Mesothelial cell of epicardium (in vitro differentiated cells): ENCODE measurements at regions not wholly inside any gene's neighbourhood (a gene's known extent, or its start where the extent isn't known, plus 50 kb on each side); places are given as distances from the start of the nearest gene placed in this dataset.

Experiments used
- DNase-seq, 2 experiments: peaks; one replicate each; pipeline ENCODE4 v3.0.0; 2021; ENCODE audit warnings: low spot score in 2 of 2; ENCODE audit not compliant: unreplicated experiment in 2 of 2
- H3K27ac Mint-ChIP-seq: 2 replicates; pipeline ENCODE4 v1.8.0; 2021; ENCODE audit warnings: mixed read lengths
- H3K27me3 Mint-ChIP-seq: 2 replicates; pipeline ENCODE4 v1.8.0; 2021; ENCODE audit warnings: low read depth, mixed read lengths
- H3K36me3 Mint-ChIP-seq: 2 replicates; pipeline ENCODE4 v1.8.0; 2021; ENCODE audit warnings: mixed read lengths
- H3K4me1 Mint-ChIP-seq: 2 replicates; pipeline ENCODE4 v1.8.0; 2021; ENCODE audit warnings: mixed read lengths
- H3K4me3 Mint-ChIP-seq: 2 replicates; pipeline ENCODE4 v1.8.0; 2021; ENCODE audit warnings: mild to moderate bottlenecking, moderate library complexity, mixed read lengths
- H3K9me3 Mint-ChIP-seq: 2 replicates; pipeline ENCODE4 v1.8.0; 2021; ENCODE audit warnings: mixed read lengths
- TF ChIP-seq, protein P1 (sequence below): fragments of 200-600 bp; sonication (generic); IDR thresholded peaks from one replicate; pipeline ENCODE4 v1.5.0; 2021; ENCODE audit warnings: antibody characterized with exemption; ENCODE audit not compliant: unreplicated experiment

DNA sequence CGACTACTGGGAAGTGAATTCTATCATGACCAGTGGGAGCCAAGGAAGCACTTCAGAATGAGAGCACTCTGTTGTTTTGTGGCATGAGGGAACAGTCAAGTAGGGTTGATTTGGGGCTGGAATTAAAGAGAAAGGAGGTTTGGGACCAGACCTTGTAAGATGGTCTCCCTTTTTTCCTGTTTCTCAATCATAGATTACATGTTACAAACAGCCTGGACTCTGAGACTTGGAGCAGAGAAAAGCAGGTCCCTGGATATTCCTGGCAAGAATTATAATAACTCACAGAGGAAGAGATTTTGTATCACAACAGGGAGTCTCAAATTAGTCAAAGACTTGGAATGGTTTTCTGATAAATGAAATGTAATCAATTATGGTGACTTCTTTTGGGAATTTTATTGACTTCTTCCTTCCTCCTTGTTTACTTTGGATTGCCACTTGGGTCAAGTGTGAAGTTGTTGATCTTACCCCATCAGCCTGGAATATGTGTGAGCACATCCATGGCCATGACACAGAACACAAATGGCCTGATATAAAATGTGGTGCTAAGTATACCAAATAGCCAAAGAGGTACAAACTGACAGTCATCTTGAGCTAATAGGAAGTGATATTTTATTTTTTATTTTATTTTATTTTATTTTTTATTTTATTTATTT lies 131.0 kb upstream of the OSMR start:
- Mint-ChIP-seq H3K36me3 (no peaks in the 10 kb centered on the region), H3K4me1 (peaks cover 11% of the 10 kb centered on the region), H3K9me3 (no peaks in the 10 kb centered on the region), H3K4me3 (no peak overlapping the region), H3K27me3 (peaks cover 2% of the 10 kb centered on the region), H3K27ac (no peak overlapping the region)
- DNase-seq: no peak
- TF ChIP-seq, protein P1, sequence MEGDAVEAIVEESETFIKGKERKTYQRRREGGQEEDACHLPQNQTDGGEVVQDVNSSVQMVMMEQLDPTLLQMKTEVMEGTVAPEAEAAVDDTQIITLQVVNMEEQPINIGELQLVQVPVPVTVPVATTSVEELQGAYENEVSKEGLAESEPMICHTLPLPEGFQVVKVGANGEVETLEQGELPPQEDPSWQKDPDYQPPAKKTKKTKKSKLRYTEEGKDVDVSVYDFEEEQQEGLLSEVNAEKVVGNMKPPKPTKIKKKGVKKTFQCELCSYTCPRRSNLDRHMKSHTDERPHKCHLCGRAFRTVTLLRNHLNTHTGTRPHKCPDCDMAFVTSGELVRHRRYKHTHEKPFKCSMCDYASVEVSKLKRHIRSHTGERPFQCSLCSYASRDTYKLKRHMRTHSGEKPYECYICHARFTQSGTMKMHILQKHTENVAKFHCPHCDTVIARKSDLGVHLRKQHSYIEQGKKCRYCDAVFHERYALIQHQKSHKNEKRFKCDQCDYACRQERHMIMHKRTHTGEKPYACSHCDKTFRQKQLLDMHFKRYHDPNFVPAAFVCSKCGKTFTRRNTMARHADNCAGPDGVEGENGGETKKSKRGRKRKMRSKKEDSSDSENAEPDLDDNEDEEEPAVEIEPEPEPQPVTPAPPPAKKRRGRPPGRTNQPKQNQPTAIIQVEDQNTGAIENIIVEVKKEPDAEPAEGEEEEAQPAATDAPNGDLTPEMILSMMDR: no peak

DNA sequence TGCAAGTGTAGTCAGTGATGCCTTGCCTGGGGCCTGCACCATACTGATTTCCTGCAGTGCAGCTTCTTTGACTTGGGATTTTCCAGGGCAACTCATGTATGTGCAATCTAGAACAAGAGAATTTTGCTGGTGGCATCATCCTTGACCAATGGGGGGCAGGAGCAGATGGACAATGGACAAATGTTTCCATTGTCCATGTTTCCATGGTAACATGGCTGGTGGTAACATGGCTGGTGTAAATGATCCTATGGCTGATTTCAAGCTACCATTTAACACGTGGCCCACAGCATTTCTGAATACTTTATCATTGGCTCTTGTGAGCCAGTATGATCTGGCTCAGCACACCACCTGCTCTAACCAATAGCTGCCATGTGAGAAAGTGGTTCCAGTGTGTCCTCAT lies 130.1 kb upstream of the OSMR start:
- Mint-ChIP-seq H3K9me3 (no peaks in the 10 kb centered on the region), H3K27ac (no peak overlapping the region), H3K36me3 (no peaks in the 10 kb centered on the region), H3K4me1 (peaks cover 8% of the 10 kb centered on the region), H3K4me3 (no peak overlapping the region), H3K27me3 (peaks cover 2% of the 10 kb centered on the region)
- TF ChIP-seq, protein P1: no peak
- no peak for DNase-seq

DNA sequence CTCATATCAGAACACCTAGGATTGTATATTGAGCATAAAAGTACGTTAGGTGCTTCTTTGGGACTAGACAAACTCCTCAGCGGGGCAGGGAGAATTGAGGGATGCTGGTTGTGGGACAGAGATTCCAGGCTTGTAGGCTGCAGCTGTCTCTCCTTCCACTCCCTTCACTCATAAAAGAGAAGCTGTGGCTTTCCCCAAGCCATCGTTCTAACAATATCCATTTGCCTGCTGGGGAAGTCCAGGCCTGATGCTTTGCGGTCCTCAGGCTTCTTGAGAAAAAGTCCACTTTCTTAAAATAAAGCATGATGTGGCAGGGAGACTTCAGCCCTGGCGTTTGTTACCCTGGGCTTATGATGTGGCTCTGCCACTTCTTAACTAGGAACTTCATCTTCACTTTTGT lies 129.3 kb upstream of the OSMR start:
- no peak overlapping the region for H3K4me3 Mint-ChIP-seq
- H3K9me3 Mint-ChIP-seq: no peaks in the 10 kb centered on the region
- H3K4me1 Mint-ChIP-seq: peaks cover 6% of the 10 kb centered on the region
- peaks cover 2% of the 10 kb centered on the region for H3K27me3 Mint-ChIP-seq
- no peaks in the 10 kb centered on the region for H3K36me3 Mint-ChIP-seq
- no peak overlapping the region for H3K27ac Mint-ChIP-seq
- DNase-seq: no peak
- TF ChIP-seq, protein P1: no peak

DNA sequence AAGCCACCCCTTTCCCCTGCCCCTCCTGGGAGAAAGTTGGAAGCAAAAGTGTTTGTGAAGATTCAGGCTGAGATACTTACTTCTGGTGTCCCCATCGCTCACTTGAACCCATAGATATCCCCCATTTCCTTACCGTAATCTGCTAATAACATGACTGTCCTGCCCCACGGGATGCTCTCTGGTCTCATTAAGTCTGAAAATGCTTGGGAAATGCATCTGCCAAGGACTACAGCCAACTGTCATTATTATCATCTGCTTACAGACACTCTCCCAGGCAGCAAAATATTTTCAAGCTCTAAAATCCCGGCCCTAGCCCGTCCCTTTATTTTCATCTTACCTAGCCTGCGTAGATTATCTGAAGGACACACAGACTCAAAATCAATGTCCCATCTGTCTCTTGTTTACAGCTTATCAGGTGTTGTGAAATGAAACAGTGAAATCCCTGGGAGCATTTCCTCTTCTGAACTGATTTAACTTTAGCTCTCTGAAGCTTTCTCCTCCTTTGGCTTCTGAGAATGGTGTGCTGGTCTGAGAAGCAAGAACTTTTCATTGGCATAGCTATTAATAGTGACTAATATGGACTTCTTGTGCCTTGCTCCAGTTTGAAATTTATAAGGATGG lies 126.9 kb upstream of the OSMR start:
- Mint-ChIP-seq H3K4me1 (peaks cover 10% of the 10 kb centered on the region), H3K9me3 (no peaks in the 10 kb centered on the region), H3K4me3 (no peak overlapping the region), H3K27ac (peak overlapping the region; percentile 21), H3K36me3 (no peaks in the 10 kb centered on the region), H3K27me3 (peaks cover 2% of the 10 kb centered on the region)
- TF ChIP-seq, protein P1: no peak
- DNase-seq: no peak

DNA sequence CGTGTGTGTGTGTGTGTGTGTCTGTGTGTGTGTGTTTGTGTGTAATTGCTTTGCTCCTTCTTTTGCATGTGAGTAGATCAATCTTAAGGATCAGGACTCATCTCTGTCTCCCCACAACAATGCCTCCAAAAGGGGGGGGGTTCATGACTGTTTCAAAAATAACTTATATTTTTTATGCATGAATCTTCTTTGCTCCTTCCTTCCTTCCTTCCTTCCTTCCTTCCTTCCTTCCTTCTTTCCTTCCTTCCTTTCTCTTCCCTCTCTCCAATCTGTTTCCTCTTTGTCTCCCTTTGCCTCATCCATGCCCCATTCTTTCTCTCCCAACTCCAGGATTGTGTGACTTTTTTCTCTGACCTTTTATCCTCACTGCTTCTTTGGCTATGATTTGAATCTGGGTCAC lies 126.4 kb upstream of the OSMR start:
- peak overlapping the region; percentile 21 for H3K27ac Mint-ChIP-seq
- peaks cover 10% of the 10 kb centered on the region for H3K4me1 Mint-ChIP-seq
- DNase-seq: no peak
- no peak overlapping the region for H3K4me3 Mint-ChIP-seq
- H3K9me3 Mint-ChIP-seq: no peaks in the 10 kb centered on the region
- H3K36me3 Mint-ChIP-seq: no peaks in the 10 kb centered on the region
- H3K27me3 Mint-ChIP-seq: peaks cover 2% of the 10 kb centered on the region
- TF ChIP-seq, protein P1: no peak

DNA sequence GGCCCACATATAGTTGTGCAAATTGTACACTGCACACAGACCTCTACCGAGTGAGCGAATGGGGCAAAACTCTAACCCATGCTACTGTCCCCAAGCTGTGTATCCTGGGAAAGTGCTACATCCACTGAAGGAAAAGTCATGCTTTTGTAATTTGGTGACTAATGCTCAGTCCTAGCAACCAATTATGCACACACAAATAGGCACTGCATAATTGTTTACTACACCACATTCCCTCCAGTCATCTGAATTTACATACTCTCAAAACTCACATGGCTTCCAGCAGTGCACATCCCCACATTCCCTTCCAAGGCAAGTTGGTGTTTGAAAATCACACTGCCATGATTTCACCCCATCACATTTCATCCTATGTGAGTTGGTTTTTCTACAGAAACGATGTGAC lies 125.9 kb upstream of the OSMR start:
- H3K9me3 Mint-ChIP-seq: no peaks in the 10 kb centered on the region
- TF ChIP-seq, protein P1: no peak
- peaks cover 2% of the 10 kb centered on the region for H3K27me3 Mint-ChIP-seq
- peaks cover 10% of the 10 kb centered on the region for H3K4me1 Mint-ChIP-seq
- no peaks in the 10 kb centered on the region for H3K36me3 Mint-ChIP-seq
- DNase-seq: no peak
- no peak overlapping the region for H3K27ac Mint-ChIP-seq
- no peak overlapping the region for H3K4me3 Mint-ChIP-seq
